ENCODE measurements at regions not wholly inside any gene's neighbourhood (a gene's known extent, or its start where the extent isn't known, plus 50 kb on each side); places are given as distances from the start of the nearest gene placed in this dataset.

DNA sequence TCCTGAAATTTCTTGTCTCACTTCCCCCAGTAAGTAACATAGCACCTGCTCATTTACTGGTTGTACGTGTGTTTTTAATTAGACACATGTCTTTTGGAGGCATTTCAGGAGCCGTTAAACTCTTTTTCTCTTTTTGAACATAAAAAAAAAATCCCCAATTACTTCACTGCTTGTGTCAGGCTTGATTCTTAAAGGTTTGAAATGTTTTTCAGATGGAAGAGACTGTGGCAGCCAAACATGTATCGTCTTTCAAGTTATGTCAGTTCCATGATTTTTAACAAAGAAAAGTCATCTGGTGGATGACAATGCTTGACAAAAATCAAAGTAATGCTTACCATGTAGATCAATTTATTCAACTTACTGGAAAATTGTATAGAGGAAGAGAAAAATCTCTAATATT is 585.8 kb downstream of the GATA3 start:
- CTCF ChIA-PET, result no interaction called here
- ATAC-seq, result no peak
- intact Hi-C loops (cut with micrococcal nuclease), result no loop called here

GRCh38 chr10:8640878-8641277 is 586.4 kb downstream of the GATA3 start:
- H4K20me1 ChIP-seq (ENCODE audit: insufficient read depth), result no peaks in the 10 kb centered on the region
- CTCF ChIA-PET, result no interaction called here
- no TSS peak for BruUV-seq (replicated peaks)
- ATAC-seq (no peak), DNase-seq (ENCODE audit: low read depth, low spot score) (no peak)
- TF ChIP-seq, protein P1, sequence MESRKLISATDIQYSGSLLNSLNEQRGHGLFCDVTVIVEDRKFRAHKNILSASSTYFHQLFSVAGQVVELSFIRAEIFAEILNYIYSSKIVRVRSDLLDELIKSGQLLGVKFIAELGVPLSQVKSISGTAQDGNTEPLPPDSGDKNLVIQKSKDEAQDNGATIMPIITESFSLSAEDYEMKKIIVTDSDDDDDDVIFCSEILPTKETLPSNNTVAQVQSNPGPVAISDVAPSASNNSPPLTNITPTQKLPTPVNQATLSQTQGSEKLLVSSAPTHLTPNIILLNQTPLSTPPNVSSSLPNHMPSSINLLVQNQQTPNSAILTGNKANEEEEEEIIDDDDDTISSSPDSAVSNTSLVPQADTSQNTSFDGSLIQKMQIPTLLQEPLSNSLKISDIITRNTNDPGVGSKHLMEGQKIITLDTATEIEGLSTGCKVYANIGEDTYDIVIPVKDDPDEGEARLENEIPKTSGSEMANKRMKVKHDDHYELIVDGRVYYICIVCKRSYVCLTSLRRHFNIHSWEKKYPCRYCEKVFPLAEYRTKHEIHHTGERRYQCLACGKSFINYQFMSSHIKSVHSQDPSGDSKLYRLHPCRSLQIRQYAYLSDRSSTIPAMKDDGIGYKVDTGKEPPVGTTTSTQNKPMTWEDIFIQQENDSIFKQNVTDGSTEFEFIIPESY (IDR thresholded peaks at IDR 0.05; ENCODE audit: extremely low read depth, insufficient replicate concordance, low read length), result no peak
- TF ChIP-seq CEBPB (IDR thresholded peaks at IDR 0.05; ENCODE audit: low read depth), result no peak
- TF ChIP-seq ZFX (IDR thresholded peaks at IDR 0.05), result no peak
- intact Hi-C loops (cut with micrococcal nuclease), result no loop called here
- H3K4me1 ChIP-seq (ENCODE audit: control insufficient read depth in 1 of 2, insufficient read depth in 2 of 2, low read length in 2 of 2), result no peaks in the 10 kb centered on the region
- no peaks in the 10 kb centered on the region for H3K36me3 ChIP-seq (ENCODE audit: control insufficient read depth in 1 of 2, insufficient read depth in 2 of 2, low read length in 2 of 2)
- H3K79me2 ChIP-seq (ENCODE audit: insufficient read depth, low read length), result no peaks in the 10 kb centered on the region
- no peaks in the 10 kb centered on the region for H3K9me2 ChIP-seq (ENCODE audit: insufficient read depth)
- no peak overlapping the region for H3K4me2 ChIP-seq (ENCODE audit: low read length)
- no peak overlapping the region for H3K9ac ChIP-seq (ENCODE audit: low read length)
- no peaks in the 10 kb centered on the region for H3K27me3 ChIP-seq (ENCODE audit: insufficient read depth, low read length)
- H2AFZ ChIP-seq (ENCODE audit: low read depth, low read length, poor library complexity, severe bottlenecking), result no peak overlapping the region
- H3K4me3 ChIP-seq (replicated peaks in 1 of 2; ENCODE audit: low read depth in 1 of 2, low read length in 2 of 2), result no peak overlapping the region
- POLR2A ChIA-PET, result no interaction called here
- H3K9me3 ChIP-seq (ENCODE audit: control insufficient read depth in 1 of 2, insufficient read depth in 1 of 2, low read depth in 1 of 2, low read length in 2 of 2), result peaks cover 8 to 20% of the 10 kb centered on the region in 2 experiments; a peak in 2 of 4 replicates
- H3K27ac ChIP-seq (ENCODE audit: low read depth, low read length), result no peak overlapping the region
- RAD21 ChIA-PET (ENCODE audit: low non-redundant PET in 1 of 2, low total read pairs in 2 of 2, uncharacterized antibody in 2 of 2, unreplicated experiment in 2 of 2), result no interaction called here

More for the DNA sequence above, 585.8 kb downstream of the GATA3 start:
- H3K9me3 ChIP-seq (ENCODE audit: control insufficient read depth in 1 of 2, insufficient read depth in 1 of 2, low read depth in 1 of 2, low read length in 2 of 2), result peaks cover 8 to 20% of the 10 kb centered on the region in 2 experiments; a peak in 2 of 4 replicates
- no peaks in the 10 kb centered on the region for H3K36me3 ChIP-seq (ENCODE audit: control insufficient read depth in 1 of 2, insufficient read depth in 2 of 2, low read length in 2 of 2)
- no peaks in the 10 kb centered on the region for H3K27me3 ChIP-seq (ENCODE audit: insufficient read depth, low read length)
- ChIA-PET POLR2A (no interaction called here), RAD21 (ENCODE audit: low non-redundant PET in 1 of 2, low total read pairs in 2 of 2, uncharacterized antibody in 2 of 2, unreplicated experiment in 2 of 2) (no interaction called here)
- H3K27ac ChIP-seq (ENCODE audit: low read depth, low read length), result no peak overlapping the region
- H3K4me2 ChIP-seq (ENCODE audit: low read length), result no peak overlapping the region
- H4K20me1 ChIP-seq (ENCODE audit: insufficient read depth), result no peaks in the 10 kb centered on the region
- H3K9ac ChIP-seq (ENCODE audit: low read length), result no peak overlapping the region
- H2AFZ ChIP-seq (ENCODE audit: low read depth, low read length, poor library complexity, severe bottlenecking), result no peak overlapping the region
- no peak for TF ChIP-seq JUND (IDR thresholded peaks at IDR 0.05)
- H3K4me3 ChIP-seq (replicated peaks in 1 of 2; ENCODE audit: low read depth in 1 of 2, low read length in 2 of 2), result no peak overlapping the region
- no TSS peak for BruUV-seq (replicated peaks)
- H3K79me2 ChIP-seq (ENCODE audit: insufficient read depth, low read length), result no peaks in the 10 kb centered on the region
- no peaks in the 10 kb centered on the region for H3K4me1 ChIP-seq (ENCODE audit: control insufficient read depth in 1 of 2, insufficient read depth in 2 of 2, low read length in 2 of 2)
- H3K9me2 ChIP-seq (ENCODE audit: insufficient read depth), result no peaks in the 10 kb centered on the region
- no peak for DNase-seq (ENCODE audit: low read depth, low spot score)

Data from HCT116 (cell line).